Kidney tubule cell (primary cell): ENCODE measurements at regions not wholly inside any gene's neighbourhood (a gene's known extent, or its start where the extent isn't known, plus 50 kb on each side); places are given as distances from the start of the nearest gene placed in this dataset.
A peak's percentile ranks its signal among the peaks of the same experiment; 100 is the strongest.
"Not testable (repeated sequence)": the region's sequence is repeated elsewhere in the genome, so short reads cannot be mapped to it uniquely, and the experiment has no call there.

Experiments used
- DNase-seq: peaks from one replicate; pipeline ENCODE4 v3.0.0-alpha.2; 2018; ENCODE audit warnings: low spot score

- DNase-seq = no peak
Observed at GRCh38 chr10:113470372-113471240, 82.2 kb upstream of the HABP2 start.

GRCh38 chr10:113471241-113471996 lies 81.4 kb upstream of the HABP2 start:
- no peak for DNase-seq

GRCh38 chr10:113473011-113473410 lies 79.8 kb upstream of the HABP2 start:
- no peak for DNase-seq

- DNase-seq = no peak
Observed at GRCh38 chr10:113473851-113474250, 79.0 kb upstream of the HABP2 start.

GRCh38 chr10:113474752-113475151 lies 78.1 kb upstream of the HABP2 start:
- DNase-seq = no peak

GRCh38 chr10:113475381-113475807 lies 77.5 kb upstream of the HABP2 start:
- peak; percentile 75 for DNase-seq

GRCh38 chr10:113476191-113476590 lies 76.7 kb upstream of the HABP2 start:
- DNase-seq = peak; percentile 11

GRCh38 chr10:113476673-113477072 lies 76.2 kb upstream of the HABP2 start:
- DNase-seq = no peak

GRCh38 chr10:113477451-113477850 lies 75.4 kb upstream of the HABP2 start:
- DNase-seq = no peak

- no peak for DNase-seq
Observed at GRCh38 chr10:113479346-113480080, 73.3 kb upstream of the HABP2 start.

- no peak for DNase-seq
Observed at GRCh38 chr10:113480081-113480360, 72.8 kb upstream of the HABP2 start.

- DNase-seq = no peak
Observed at GRCh38 chr10:113480851-113481502, 71.9 kb upstream of the HABP2 start.

- DNase-seq = no peak
Observed at GRCh38 chr10:113484487-113484886, 68.4 kb upstream of the HABP2 start.

- no peak for DNase-seq
Observed at GRCh38 chr10:113485736-113486135, 67.1 kb upstream of the HABP2 start.

- DNase-seq = no peak
Observed at GRCh38 chr10:113486531-113486930, 66.3 kb upstream of the HABP2 start.

- DNase-seq = no peak
Observed at GRCh38 chr10:113487154-113487553, 65.7 kb upstream of the HABP2 start.

GRCh38 chr10:113488186-113488585 lies 64.7 kb upstream of the HABP2 start:
- DNase-seq = no peak

- not testable (repeated sequence) for DNase-seq
Observed at GRCh38 chr10:113489522-113489921, 63.3 kb upstream of the HABP2 start.

GRCh38 chr10:113491967-113492565 lies 60.8 kb upstream of the HABP2 start:
- no peak for DNase-seq

GRCh38 chr10:113493195-113493594 lies 59.7 kb upstream of the HABP2 start:
- DNase-seq = no peak

- no peak for DNase-seq
Observed at GRCh38 chr10:113493882-113494301, 59.0 kb upstream of the HABP2 start.

- DNase-seq = no peak
Observed at GRCh38 chr10:113494761-113495160, 58.1 kb upstream of the HABP2 start.
